ENCODE measurements at regions not wholly inside any gene's neighbourhood (a gene's known extent, or its start where the extent isn't known, plus 50 kb on each side); places are given as distances from the start of the nearest gene placed in this dataset.

- no peak for TF ChIP-seq RFX5 (IDR thresholded peaks at IDR 0.05)
- TF ChIP-seq CTCF (IDR thresholded peaks at IDR 0.05), result no peak
- TF ChIP-seq, protein P1, sequence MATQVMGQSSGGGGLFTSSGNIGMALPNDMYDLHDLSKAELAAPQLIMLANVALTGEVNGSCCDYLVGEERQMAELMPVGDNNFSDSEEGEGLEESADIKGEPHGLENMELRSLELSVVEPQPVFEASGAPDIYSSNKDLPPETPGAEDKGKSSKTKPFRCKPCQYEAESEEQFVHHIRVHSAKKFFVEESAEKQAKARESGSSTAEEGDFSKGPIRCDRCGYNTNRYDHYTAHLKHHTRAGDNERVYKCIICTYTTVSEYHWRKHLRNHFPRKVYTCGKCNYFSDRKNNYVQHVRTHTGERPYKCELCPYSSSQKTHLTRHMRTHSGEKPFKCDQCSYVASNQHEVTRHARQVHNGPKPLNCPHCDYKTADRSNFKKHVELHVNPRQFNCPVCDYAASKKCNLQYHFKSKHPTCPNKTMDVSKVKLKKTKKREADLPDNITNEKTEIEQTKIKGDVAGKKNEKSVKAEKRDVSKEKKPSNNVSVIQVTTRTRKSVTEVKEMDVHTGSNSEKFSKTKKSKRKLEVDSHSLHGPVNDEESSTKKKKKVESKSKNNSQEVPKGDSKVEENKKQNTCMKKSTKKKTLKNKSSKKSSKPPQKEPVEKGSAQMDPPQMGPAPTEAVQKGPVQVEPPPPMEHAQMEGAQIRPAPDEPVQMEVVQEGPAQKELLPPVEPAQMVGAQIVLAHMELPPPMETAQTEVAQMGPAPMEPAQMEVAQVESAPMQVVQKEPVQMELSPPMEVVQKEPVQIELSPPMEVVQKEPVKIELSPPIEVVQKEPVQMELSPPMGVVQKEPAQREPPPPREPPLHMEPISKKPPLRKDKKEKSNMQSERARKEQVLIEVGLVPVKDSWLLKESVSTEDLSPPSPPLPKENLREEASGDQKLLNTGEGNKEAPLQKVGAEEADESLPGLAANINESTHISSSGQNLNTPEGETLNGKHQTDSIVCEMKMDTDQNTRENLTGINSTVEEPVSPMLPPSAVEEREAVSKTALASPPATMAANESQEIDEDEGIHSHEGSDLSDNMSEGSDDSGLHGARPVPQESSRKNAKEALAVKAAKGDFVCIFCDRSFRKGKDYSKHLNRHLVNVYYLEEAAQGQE (IDR thresholded peaks at IDR 0.05), result no peak
- TF ChIP-seq SMC3 (IDR thresholded peaks at IDR 0.05), result no peak
- no peak for TF ChIP-seq RNF2 (IDR thresholded peaks at IDR 0.05; ENCODE audit: borderline replicate concordance, low read depth)
- TF ChIP-seq JUNB (IDR thresholded peaks at IDR 0.05), result no peak
- TF ChIP-seq ZNF302 (CRISPR knock-in tag; IDR thresholded peaks at IDR 0.05), result no peak
- TF ChIP-seq POLR2AphosphoS2 (conservative IDR thresholded peaks at IDR 0.05; ENCODE audit: low read length), result no peak
- TF ChIP-seq TP53 (CRISPR knock-in tag; IDR thresholded peaks at IDR 0.05), result no peak
- no peak for TF ChIP-seq RAD21 (conservative IDR thresholded peaks at IDR 0.05 in 1 of 2, IDR thresholded peaks at IDR 0.05 in 1 of 2)
Measured at GRCh38 chr17:70855401-70856054, 686.2 kb downstream of the KCNJ2 start.
